H1 (cell line): ENCODE measurements at regions not wholly inside any gene's neighbourhood (a gene's known extent, or its start where the extent isn't known, plus 50 kb on each side); places are given as distances from the start of the nearest gene placed in this dataset.

Experiments
- CTCF ChIA-PET: fragments of 300-600 bp; sonication (Branson Sonifier 250); formaldehyde crosslinking; loops from one replicate; lab custom pipeline; 2021; ENCODE audit not compliant: partially characterized antibody; lab: Charles Lee
- POLR2A ChIA-PET: fragments of 300-600 bp; sonication (Branson Sonifier 250); formaldehyde crosslinking; loops from one replicate; lab custom pipeline; 2021; ENCODE audit warnings: inconsistent platforms; ENCODE audit not compliant: partially characterized antibody; lab: Charles Lee
- DNase-seq, 2 experiments: peaks; one replicate each; pipeline versions ENCODE4 v3.0.0 to v3.0.0-alpha.2; 2010 to 2022; ENCODE audit warnings: low spot score in 2 of 2, low read depth in 1 of 2, mixed read lengths in 1 of 2
- FAIRE-seq: peaks from 2 replicates; lab custom pipeline; 2011; peaks lifted over from hg19 to GRCh38; lab: Jason Lieb, UNC
- H2AFZ ChIP-seq: 2 replicates; pipeline ENCODE4 v1.8.1; 2012; ENCODE audit warnings: low read length, inconsistent platforms
- H2AK5ac ChIP-seq: 2 replicates; pipeline ENCODE4 v1.6.1; 2013; ENCODE audit warnings: low read depth, low read length
- H2BK120ac ChIP-seq: replicated peaks from 2 replicates; pipeline ENCODE3; 2013; ENCODE audit warnings: low read depth, low read length, inconsistent platforms
- H2BK12ac ChIP-seq: 2 replicates; pipeline ENCODE4 v1.6.1; 2013; ENCODE audit warnings: low read depth, low read length
- H2BK15ac ChIP-seq: 2 replicates; pipeline ENCODE4 v1.6.1; 2013; ENCODE audit warnings: low read length
- H2BK20ac ChIP-seq: 2 replicates; pipeline ENCODE4 v1.6.1; 2013; ENCODE audit warnings: low read length
- H2BK5ac ChIP-seq: 2 replicates; pipeline ENCODE4 v1.6.1; 2013; ENCODE audit warnings: low read depth, low read length
- H3K14ac ChIP-seq: 2 replicates; pipeline ENCODE4 v1.6.1; 2013; ENCODE audit warnings: inconsistent platforms; ENCODE audit not compliant: insufficient read length
- H3K18ac ChIP-seq: 2 replicates; pipeline ENCODE4 v1.6.1; 2013; ENCODE audit warnings: low read length; ENCODE audit errors: extremely low read depth
- H3K23ac ChIP-seq: 2 replicates; pipeline ENCODE4 v1.6.1; 2013; ENCODE audit warnings: inconsistent platforms; ENCODE audit not compliant: insufficient read length
- H3K23me2 ChIP-seq: 2 replicates; pipeline ENCODE4 v1.6.1; 2013; ENCODE audit warnings: low read depth, low read length
- H3K27ac ChIP-seq: 2 replicates; pipeline ENCODE4 v1.6.1; 2011; ENCODE audit warnings: low read depth, low read length, inconsistent platforms
- H3K27me3 ChIP-seq, 4 experiments: replicated peaks in 1 of 4; 1 replicate in 1 of 4; 2 replicates in 3 of 4; pipeline versions ENCODE4 v1.6.1 to v1.8.1; 2011 to 2013; ENCODE audit warnings: low read length in 3 of 4, mild to moderate bottlenecking in 3 of 4, inconsistent platforms in 2 of 4, mixed read lengths in 2 of 4, moderate library complexity in 1 of 4; ENCODE audit not compliant: control insufficient read depth in 3 of 4, insufficient read depth in 3 of 4; ENCODE audit errors: extremely low read depth in 1 of 4
- H3K36me3 ChIP-seq, 4 experiments: 2 replicates each; pipeline versions ENCODE4 v1.6.1 to v1.8.1; 2011 to 2013; ENCODE audit warnings: mild to moderate bottlenecking in 4 of 4, low read length in 3 of 4, moderate library complexity in 2 of 4, control low read depth in 1 of 4, inconsistent platforms in 1 of 4; ENCODE audit not compliant: insufficient read depth in 4 of 4, control insufficient read depth in 2 of 4
- H3K4ac ChIP-seq: replicated peaks from 2 replicates; pipeline ENCODE3; 2013; ENCODE audit warnings: low read length, low read depth, mixed read lengths, inconsistent platforms; ENCODE audit not compliant: insufficient read length
- H3K4me1 ChIP-seq, 4 experiments: replicated peaks in 1 of 4; 1 replicate in 1 of 4; 2 replicates in 3 of 4; pipeline versions ENCODE4 v1.6.1 to v1.8.1; 2011 to 2013; ENCODE audit warnings: low read length in 3 of 4, inconsistent platforms in 2 of 4, mixed read lengths in 1 of 4; ENCODE audit not compliant: insufficient read depth in 4 of 4, control insufficient read depth in 3 of 4
- H3K4me2 ChIP-seq, 2 experiments: 2 replicates each; pipeline versions ENCODE4 v1.6.1 to v1.8.1; 2011 to 2013; ENCODE audit warnings: low read depth in 2 of 2, low read length in 2 of 2, control low read depth in 1 of 2, inconsistent platforms in 1 of 2, mild to moderate bottlenecking in 1 of 2; ENCODE audit not compliant: insufficient read depth in 1 of 2
- H3K4me3 ChIP-seq, 4 experiments: fragments of 200-600, 300-600 bp in 1 of 4; sonication (generic), shearing (Covaris generic), sonication (Bioruptor Twin) in 1 of 4; 2 replicates each; pipeline versions ENCODE4 v1.5.1 to v1.8.1; 2011 to 2016; ENCODE audit warnings: low read length in 4 of 4, low read depth in 3 of 4, control low read depth in 2 of 4, inconsistent platforms in 2 of 4, mild to moderate bottlenecking in 2 of 4, mixed read lengths in 1 of 4, moderate library complexity in 1 of 4; ENCODE audit not compliant: insufficient read depth in 2 of 4; ENCODE audit errors: extremely low read depth in 1 of 4
- H3K56ac ChIP-seq: replicated peaks from 2 replicates; pipeline ENCODE3; 2013; ENCODE audit warnings: low read depth, mild to moderate bottlenecking, mixed read lengths, low read length, inconsistent platforms; ENCODE audit not compliant: insufficient read length
- H3K79me1 ChIP-seq: 2 replicates; pipeline ENCODE4 v1.6.1; 2013; ENCODE audit warnings: low read depth, low read length, control low read depth
- H3K79me2 ChIP-seq, 2 experiments: 2 replicates each; pipeline versions ENCODE4 v1.6.1 to v1.8.1; 2012 to 2013; ENCODE audit warnings: low read length in 2 of 2, mild to moderate bottlenecking in 2 of 2, inconsistent platforms in 1 of 2; ENCODE audit not compliant: insufficient read depth in 2 of 2, control insufficient read depth in 1 of 2
- H3K9ac ChIP-seq, 4 experiments: replicated peaks in 1 of 4; 1 replicate in 1 of 4; 2 replicates in 3 of 4; pipeline versions ENCODE4 v1.6.1 to v1.8.1; 2011 to 2013; ENCODE audit warnings: low read depth in 3 of 4, low read length in 3 of 4, control low read depth in 2 of 4, mild to moderate bottlenecking in 2 of 4, moderate library complexity in 2 of 4, inconsistent platforms in 1 of 4; ENCODE audit errors: extremely low read depth in 1 of 4
- H3K9me3 ChIP-seq, 2 experiments: 2 replicates each; pipeline versions ENCODE4 v1.6.1 to v1.8.1; 2012 to 2013; ENCODE audit warnings: mild to moderate bottlenecking in 2 of 2, moderate library complexity in 2 of 2, control low read depth in 1 of 2, inconsistent platforms in 1 of 2, low read depth in 1 of 2, low read length in 1 of 2, mixed read lengths in 1 of 2; ENCODE audit not compliant: insufficient read depth in 2 of 2
- H4K20me1 ChIP-seq, 2 experiments: replicated peaks in 1 of 2; 2 replicates each; pipeline versions ENCODE3 to v1.8.1; 2011 to 2013; ENCODE audit warnings: inconsistent platforms in 2 of 2, low read length in 2 of 2, mild to moderate bottlenecking in 1 of 2; ENCODE audit not compliant: insufficient read depth in 2 of 2, control insufficient read depth in 1 of 2
- H4K5ac ChIP-seq: 2 replicates; pipeline ENCODE4 v1.6.1; 2013; ENCODE audit warnings: low read length, low read depth, mixed read lengths, inconsistent platforms; ENCODE audit not compliant: insufficient read length
- H4K8ac ChIP-seq: 2 replicates; pipeline ENCODE4 v1.8.0; 2013; ENCODE audit warnings: mild to moderate bottlenecking, moderate library complexity, low read length, inconsistent platforms; ENCODE audit not compliant: insufficient read depth; ENCODE audit errors: extremely low read depth
- H4K91ac ChIP-seq: replicated peaks from 2 replicates; pipeline ENCODE3; 2013; ENCODE audit warnings: low read length, mixed read lengths, inconsistent platforms; ENCODE audit not compliant: insufficient read length
- BRCA1 ChIP-seq: IDR thresholded peaks from 2 replicates; pipeline ENCODE4 v1.6.1; 2012; ENCODE audit warnings: low read depth, low read length, improper control_type of control experiment
- CHD2 ChIP-seq: IDR thresholded peaks from 2 replicates; pipeline ENCODE4 v1.6.1; 2012; ENCODE audit warnings: low read length, improper control_type of control experiment
- EGR1 ChIP-seq: IDR thresholded peaks from 2 replicates; pipeline ENCODE4 v1.6.1; 2011; ENCODE audit warnings: low read depth, low read length, borderline replicate concordance
- GABPA ChIP-seq: IDR thresholded peaks from 2 replicates; pipeline ENCODE4 v1.6.1; 2011; ENCODE audit warnings: mild to moderate bottlenecking, low read length, moderate library complexity, borderline replicate concordance; ENCODE audit not compliant: insufficient read depth
- JUND ChIP-seq: IDR thresholded peaks from 2 replicates; pipeline ENCODE4 v1.6.1; 2011; ENCODE audit warnings: mild to moderate bottlenecking, improper control_type of control experiment, low read length
- POU5F1 ChIP-seq: IDR thresholded peaks from 2 replicates; pipeline ENCODE4 v1.6.1; 2011; ENCODE audit warnings: low read depth, mild to moderate bottlenecking, low read length, moderate library complexity
- RXRA ChIP-seq: IDR thresholded peaks from 2 replicates; pipeline ENCODE4 v1.6.1; 2011; ENCODE audit warnings: low read depth, mild to moderate bottlenecking, low read length, moderate library complexity; ENCODE audit not compliant: insufficient read depth
- SUZ12 ChIP-seq: fragments of 200-600 bp; sonication (generic); IDR thresholded peaks from 2 replicates; pipeline ENCODE4 v1.6.1; 2012; ENCODE audit warnings: mild to moderate bottlenecking, inconsistent platforms, low read length, moderate library complexity, mixed read lengths
- TAF1 ChIP-seq: IDR thresholded peaks from 2 replicates; pipeline ENCODE4 v1.6.1; 2011; ENCODE audit warnings: mild to moderate bottlenecking, low read depth, low read length
- WGBS, 2 experiments: shearing (Covaris generic) in 1 of 2; methylation state at CpG; one replicate each; pipeline versions ENCODE4 v1.1.6 to v1.1.7; 2013 to 2015; ENCODE audit warnings: low lambda C conversion rate in 2 of 2, mixed read lengths in 2 of 2, inconsistent platforms in 1 of 2, low coverage in 1 of 2, missing lambda C conversion rate in 1 of 2; ENCODE audit not compliant: insufficient replicate concordance in 2 of 2, insufficient coverage in 1 of 2, insufficient read length in 1 of 2; ENCODE audit errors: extremely low coverage in 1 of 2, missing lambda C conversion rate in 1 of 2; 5-methylcytosine and 5-hydroxymethylcytosine counted together
- TF ChIP-seq, protein P1 (sequence below): IDR thresholded peaks from 2 replicates; pipeline ENCODE4 v1.6.1; 2011; ENCODE audit warnings: low read depth, mild to moderate bottlenecking, low read length; ENCODE audit not compliant: insufficient read depth

GRCh38 chr5:122690266-122690665 is 84.6 kb upstream of the SNX2 start:
- no peak for FAIRE-seq
- no peak overlapping the region for H3K14ac ChIP-seq
- no peak overlapping the region for H3K18ac ChIP-seq
- H2BK15ac ChIP-seq: no peak overlapping the region
- H3K79me1 ChIP-seq: no peaks in the 10 kb centered on the region
- H4K91ac ChIP-seq: no peak overlapping the region
- H2BK120ac ChIP-seq: no peak overlapping the region
- H3K23ac ChIP-seq: no peak overlapping the region
- no peaks in the 10 kb centered on the region for H3K4me1 ChIP-seq
- H2BK12ac ChIP-seq: no peak overlapping the region
- TF ChIP-seq, protein P1, sequence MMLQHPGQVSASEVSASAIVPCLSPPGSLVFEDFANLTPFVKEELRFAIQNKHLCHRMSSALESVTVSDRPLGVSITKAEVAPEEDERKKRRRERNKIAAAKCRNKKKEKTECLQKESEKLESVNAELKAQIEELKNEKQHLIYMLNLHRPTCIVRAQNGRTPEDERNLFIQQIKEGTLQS: no peak
- no peak for TF ChIP-seq POU5F1
- no peak for TF ChIP-seq CHD2
- TF ChIP-seq EGR1: no peak
- TF ChIP-seq SUZ12: no peak
- TF ChIP-seq BRCA1: no peak
- no peak for TF ChIP-seq RXRA
- no peak for TF ChIP-seq JUND
- TF ChIP-seq GABPA: no peak
- no peak for TF ChIP-seq TAF1
- no peak overlapping the region for H2BK5ac ChIP-seq
- ChIA-PET CTCF (no interaction called here), POLR2A (no interaction called here)
- H3K27ac ChIP-seq: no peak overlapping the region
- H2AFZ ChIP-seq: no peak overlapping the region
- no peaks in the 10 kb centered on the region for H3K36me3 ChIP-seq
- H4K20me1 ChIP-seq: no peaks in the 10 kb centered on the region
- H4K5ac ChIP-seq: no peak overlapping the region
- no peak overlapping the region for H3K4ac ChIP-seq
- no peak overlapping the region for H2BK20ac ChIP-seq
- no peak overlapping the region for H3K56ac ChIP-seq
- no peak overlapping the region for H4K8ac ChIP-seq
- H3K9ac ChIP-seq: no peak overlapping the region
- no peak overlapping the region for H3K4me3 ChIP-seq
- H3K23me2 ChIP-seq: no peaks in the 10 kb centered on the region
- no peak for DNase-seq
- H3K9me3 ChIP-seq: no peaks in the 10 kb centered on the region
- no peak overlapping the region for H2AK5ac ChIP-seq
- no peak overlapping the region for H3K4me2 ChIP-seq
- 95% methylated on average over 1 of the region's 1 CpG; no CpG with 5 or more reads in 1 of the 2 experiments for WGBS, 2 experiments
- no peaks in the 10 kb centered on the region for H3K79me2 ChIP-seq
- no peaks in the 10 kb centered on the region for H3K27me3 ChIP-seq
